Fibroblast of pulmonary artery (primary cell): ENCODE measurements at regions not wholly inside any gene's neighbourhood (a gene's known extent, or its start where the extent isn't known, plus 50 kb on each side); places are given as distances from the start of the nearest gene placed in this dataset.
"Not testable (repeated sequence)": the region's sequence is repeated elsewhere in the genome, so short reads cannot be mapped to it uniquely, and the experiment has no call there.

ENCODE experiments used
- DNase-seq: peaks from one replicate; pipeline ENCODE4 v3.0.0-alpha.2; 2010; ENCODE audit warnings: low read depth
- H3K4me3 ChIP-seq: replicated peaks from 2 replicates; pipeline ENCODE4 v1.5.1; 2011; ENCODE audit warnings: low read depth, mild to moderate bottlenecking, control low read depth, low read length, moderate library complexity
- TF ChIP-seq, protein P1 (sequence below): IDR thresholded peaks from 2 replicates; pipeline ENCODE4 v1.5.1; 2011; ENCODE audit warnings: mild to moderate bottlenecking, control low read depth, low read length, inconsistent platforms; ENCODE audit errors: missing control alignments

DNA sequence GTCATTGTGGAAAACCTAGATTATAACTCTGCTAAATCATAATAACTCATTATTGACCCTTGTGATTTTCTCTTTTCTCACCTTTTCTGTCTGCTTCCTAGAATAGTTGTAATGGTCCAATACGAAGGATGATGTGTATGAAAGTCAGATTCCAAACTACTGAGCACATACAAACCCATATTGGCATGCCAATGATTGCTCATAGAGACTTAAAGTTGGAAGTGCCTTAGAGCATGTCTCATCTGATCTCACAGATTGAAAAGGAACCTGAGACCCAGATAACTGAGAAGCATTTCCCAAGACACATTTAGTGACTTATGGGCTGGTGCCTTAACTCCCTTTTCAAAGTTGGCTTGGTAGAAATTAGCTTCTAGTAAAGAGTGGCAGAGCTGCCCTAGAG lies 594.3 kb downstream of the REEP3 start:
- DNase-seq = no peak
- TF ChIP-seq, protein P1, sequence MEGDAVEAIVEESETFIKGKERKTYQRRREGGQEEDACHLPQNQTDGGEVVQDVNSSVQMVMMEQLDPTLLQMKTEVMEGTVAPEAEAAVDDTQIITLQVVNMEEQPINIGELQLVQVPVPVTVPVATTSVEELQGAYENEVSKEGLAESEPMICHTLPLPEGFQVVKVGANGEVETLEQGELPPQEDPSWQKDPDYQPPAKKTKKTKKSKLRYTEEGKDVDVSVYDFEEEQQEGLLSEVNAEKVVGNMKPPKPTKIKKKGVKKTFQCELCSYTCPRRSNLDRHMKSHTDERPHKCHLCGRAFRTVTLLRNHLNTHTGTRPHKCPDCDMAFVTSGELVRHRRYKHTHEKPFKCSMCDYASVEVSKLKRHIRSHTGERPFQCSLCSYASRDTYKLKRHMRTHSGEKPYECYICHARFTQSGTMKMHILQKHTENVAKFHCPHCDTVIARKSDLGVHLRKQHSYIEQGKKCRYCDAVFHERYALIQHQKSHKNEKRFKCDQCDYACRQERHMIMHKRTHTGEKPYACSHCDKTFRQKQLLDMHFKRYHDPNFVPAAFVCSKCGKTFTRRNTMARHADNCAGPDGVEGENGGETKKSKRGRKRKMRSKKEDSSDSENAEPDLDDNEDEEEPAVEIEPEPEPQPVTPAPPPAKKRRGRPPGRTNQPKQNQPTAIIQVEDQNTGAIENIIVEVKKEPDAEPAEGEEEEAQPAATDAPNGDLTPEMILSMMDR = no peak
- H3K4me3 ChIP-seq = no peak overlapping the region

DNA sequence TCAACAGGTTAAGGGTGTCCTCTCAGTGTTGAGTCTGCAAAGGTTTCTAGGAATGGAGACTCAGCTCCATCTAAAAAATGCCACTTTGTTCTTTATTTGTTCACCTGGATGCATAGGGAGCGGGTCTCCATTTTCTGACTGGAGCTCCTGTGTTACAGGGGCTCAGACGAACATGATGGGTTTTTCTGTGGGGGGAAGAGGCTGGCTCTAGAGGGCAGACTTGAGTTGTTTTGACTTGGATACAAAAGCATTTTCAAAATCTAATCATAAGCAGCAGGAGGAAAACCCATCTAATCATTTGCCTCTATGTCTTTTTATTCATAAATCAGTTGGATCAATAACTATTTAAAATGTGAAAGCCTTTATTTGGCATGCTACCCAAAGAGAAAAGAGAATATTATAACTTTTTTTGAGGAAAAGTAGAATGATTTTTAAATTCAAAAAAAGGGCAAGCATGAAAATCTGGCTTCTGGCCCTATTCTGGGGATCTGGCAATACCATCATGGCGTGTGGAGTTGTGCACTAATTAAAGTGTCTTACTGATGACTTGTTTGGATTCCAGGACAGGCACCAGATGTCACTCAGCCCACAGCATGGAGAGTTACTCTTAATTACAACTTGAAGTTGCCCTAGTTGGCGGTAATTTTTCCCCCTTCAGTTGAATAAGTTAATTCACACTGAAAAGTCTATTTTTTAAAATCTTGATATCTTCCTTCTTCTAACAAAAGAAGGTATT lies 594.9 kb downstream of the REEP3 start:
- TF ChIP-seq, protein P1 = peak; percentile 55
- peak; percentile 23 for DNase-seq
- no peak overlapping the region for H3K4me3 ChIP-seq

DNA sequence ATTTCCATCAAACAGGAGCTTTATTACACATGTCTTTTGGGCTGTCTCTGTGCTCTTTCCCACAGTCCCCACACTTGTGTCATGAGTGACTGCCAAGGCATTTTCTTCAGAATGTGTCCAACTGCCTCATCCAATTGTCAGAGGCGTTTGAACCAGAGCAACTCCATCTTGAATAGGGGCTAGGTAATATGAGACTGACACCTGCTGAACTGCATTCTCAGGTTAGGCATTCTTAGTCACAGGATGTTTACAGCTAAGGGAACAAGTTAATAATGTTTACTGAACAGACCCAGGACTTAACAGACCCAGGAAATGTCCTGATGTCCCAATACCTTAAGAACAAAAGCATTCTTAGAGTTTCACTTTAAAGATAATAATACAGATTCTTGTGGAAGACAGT lies 595.5 kb downstream of the REEP3 start:
- DNase-seq = no peak
- no peak overlapping the region for H3K4me3 ChIP-seq
- TF ChIP-seq, protein P1 = no peak

DNA sequence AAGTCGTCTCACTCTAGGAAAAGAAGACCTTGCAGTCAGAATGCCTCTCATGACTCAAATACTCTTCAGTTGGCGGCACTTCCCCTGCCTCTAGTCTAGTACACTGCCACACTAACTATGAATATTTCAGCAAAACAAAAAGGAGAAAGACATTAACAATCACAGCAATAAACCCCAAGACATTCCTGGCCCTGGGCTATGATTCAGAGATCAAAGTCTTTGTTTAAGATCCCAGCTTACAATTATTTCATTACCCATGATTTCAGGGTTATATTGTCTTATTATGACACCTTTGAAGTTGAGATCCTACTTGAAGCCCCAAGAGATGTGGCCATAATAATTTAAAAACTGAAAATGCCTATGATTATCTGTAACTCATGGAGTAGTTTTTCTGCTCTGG lies 597.5 kb downstream of the REEP3 start:
- no peak overlapping the region for H3K4me3 ChIP-seq
- DNase-seq = no peak
- TF ChIP-seq, protein P1 = no peak

DNA sequence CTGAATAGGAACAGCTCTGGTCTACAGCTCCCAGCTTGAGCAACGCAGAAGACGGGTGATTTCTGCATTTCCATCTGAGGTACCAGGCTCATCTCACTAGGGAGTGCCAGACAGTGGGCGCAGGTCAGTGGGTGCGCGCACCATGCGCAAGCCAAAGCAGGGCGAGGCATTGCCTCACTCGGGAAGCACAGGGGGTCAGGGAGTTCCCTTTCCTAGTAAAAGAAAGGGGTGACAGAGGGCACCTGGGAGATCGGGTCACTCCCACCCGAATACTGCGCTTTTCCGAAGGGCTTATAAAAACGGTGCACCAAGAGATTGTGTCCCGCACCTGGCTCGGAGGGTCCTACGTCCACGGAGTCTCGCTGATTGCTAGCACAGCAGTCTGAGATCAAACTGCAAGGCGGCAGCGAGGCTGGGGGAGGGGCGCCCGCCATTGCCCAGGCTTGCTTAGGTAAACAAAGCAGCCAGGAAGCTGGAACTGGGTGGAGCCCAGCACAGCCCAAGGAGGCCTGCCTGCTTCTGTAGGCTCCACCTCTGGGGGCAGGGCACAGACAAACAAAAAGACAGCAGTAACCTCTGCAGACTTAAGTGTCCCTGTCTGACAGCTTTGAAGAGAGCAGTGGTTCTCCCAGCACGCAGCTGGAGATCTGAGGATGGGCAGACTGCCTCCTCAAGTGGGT lies 599.2 kb downstream of the REEP3 start:
- not testable (repeated sequence) for H3K4me3 ChIP-seq, DNase-seq

DNA sequence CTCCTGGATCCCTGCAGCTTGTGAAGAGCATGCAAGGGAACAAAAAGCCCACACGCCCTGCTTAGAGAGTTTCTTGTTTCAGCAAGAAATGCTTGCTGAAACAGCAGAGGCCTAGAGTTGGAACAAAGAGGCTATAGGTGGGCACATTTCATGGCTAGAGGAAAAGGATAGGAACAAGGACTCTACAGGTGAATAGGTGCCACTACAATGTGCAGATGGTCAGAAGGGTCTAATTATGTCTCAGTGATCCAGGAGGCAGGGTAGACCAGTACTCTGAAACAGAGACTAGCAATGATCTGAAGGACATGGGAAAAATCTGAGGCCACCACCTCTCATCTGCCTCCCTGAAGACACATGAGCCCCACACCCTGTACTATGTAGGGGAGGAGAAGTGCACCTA lies 609.0 kb downstream of the REEP3 start:
- TF ChIP-seq, protein P1 = no peak
- no peak overlapping the region for H3K4me3 ChIP-seq
- no peak for DNase-seq

DNA sequence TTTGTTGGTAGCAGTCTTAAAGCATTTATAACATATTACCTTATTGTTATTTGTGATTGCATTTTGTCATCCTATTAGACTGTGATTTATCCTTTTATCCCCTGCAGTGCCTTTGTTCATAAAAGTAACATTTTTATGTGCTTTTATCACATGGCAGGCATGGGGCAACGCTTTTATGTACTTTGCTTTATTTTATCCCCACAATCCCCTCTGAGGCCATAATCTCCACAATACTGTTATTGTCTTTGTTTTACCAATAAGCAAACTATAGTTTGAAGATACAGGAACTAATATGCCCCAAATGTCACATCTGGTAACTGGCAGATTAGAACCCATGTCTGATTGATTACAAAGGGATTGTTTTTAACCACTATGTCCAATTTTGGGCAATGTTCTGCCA lies 613.5 kb downstream of the REEP3 start:
- H3K4me3 ChIP-seq = no peak overlapping the region
- no peak for DNase-seq
- TF ChIP-seq, protein P1 = no peak
